Hippocampal formation (tissue), 2 donors: ENCODE measurements at regions not wholly inside any gene's neighbourhood (a gene's known extent, or its start where the extent isn't known, plus 50 kb on each side); places are given as distances from the start of the nearest gene placed in this dataset.
"Not testable (repeated sequence)": the region's sequence is repeated elsewhere in the genome, so short reads cannot be mapped to it uniquely, and the experiment has no call there.

ENCODE experiments used
- DNase-seq, 2 donors: peaks; one replicate each; lab custom pipeline; 2025; lab: John Stamatoyannopoulos, UW

DNA sequence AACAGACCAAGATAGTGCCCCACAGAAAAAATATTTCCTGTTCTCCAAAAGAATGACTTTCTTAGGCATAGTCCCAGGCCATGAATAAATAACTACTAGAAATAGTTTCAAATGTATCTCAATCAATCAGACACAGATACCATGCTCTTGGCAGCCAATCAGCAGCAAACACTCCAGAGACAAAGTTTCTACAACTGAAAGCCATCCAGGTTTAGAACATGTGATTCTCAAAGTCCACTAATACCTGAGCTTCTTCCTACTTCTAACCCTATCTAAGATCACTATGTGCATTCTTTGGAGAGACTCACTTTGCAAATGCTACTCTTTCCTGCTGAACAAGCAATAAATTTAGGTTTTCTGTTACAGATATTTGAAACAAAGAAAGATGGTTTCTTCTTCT is 425.8 kb upstream of the GRIN3A start:
- no peak for DNase-seq

DNA sequence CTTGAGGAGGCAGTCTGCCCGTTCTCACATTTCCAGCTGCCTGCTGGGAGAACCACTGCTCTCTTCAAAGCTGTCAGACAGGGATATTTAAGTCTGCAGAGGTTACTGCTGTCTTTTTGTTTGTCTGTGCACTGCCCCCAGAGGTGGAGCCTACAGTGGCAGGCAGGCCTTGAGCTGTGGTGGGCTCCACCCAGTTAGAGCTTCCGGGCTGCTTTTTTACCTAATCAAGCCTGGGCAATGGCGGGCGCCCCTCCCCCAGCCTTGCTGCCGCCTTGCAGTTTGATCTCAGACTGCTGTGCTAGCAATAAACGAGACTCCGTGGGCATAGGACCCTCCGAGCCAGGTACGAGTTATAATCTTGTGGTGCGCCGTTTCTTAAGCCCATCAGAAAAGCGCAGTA is 414.6 kb upstream of the GRIN3A start:
- DNase-seq, result not testable (repeated sequence)

DNA sequence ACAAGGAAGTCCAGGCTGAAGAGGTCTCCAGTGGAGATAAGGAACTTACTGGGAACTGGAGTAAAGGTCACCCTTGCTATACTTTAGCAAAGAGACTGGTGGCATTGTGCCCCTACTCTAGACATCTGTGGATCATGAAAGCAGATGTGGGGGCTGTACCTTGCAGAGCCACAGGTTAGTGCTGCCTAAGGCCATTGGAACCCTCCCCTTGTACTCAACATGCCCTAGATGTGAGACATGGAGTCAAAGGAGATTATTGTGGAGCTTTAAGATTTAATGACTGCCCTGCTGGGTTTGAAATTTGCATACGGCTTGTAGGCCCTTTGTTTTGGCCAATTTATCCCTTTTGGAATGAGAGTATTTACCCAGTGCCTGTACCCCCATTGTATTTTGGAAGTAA is 397.3 kb upstream of the GRIN3A start:
- no peak for DNase-seq

DNA sequence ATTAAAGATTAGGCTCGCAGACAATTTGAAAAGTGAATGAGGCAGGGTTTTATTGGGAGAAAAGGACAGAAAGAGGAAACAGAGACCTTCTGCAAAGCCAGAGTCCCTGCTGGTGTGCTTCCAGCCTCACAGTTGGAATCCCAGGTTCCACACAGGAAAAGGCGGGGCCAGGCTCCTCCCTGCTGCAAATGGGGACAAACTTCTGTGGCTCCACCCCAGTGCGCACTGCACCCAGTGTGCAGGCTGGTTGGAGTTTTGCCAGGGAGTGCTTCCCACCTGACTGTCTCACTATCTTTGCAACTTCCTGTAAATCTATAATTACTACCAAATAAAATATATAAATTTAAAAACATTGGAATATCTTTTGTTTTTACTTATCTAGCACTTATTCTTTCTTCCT is 386.0 kb upstream of the GRIN3A start:
- DNase-seq, result no peak

DNA sequence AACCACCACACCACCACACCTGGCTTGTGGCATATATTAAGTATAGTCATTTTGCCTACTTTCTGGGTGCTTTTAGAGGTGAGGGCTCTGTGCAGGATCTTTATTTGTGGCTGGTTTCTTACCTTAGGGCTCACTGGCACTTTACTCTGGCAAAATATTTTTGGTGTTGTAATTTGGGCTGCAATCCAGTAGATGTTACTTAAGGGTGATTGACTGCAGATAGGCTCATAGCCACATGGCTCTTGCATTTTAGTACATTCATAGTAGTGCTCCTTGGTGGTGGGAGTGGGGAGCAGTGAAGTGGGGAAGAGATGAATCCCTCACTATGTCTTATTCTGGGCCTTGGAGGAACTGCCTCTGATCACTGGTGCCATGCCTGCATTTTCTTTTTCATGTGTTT is 376.1 kb upstream of the GRIN3A start:
- DNase-seq, result no peak

DNA sequence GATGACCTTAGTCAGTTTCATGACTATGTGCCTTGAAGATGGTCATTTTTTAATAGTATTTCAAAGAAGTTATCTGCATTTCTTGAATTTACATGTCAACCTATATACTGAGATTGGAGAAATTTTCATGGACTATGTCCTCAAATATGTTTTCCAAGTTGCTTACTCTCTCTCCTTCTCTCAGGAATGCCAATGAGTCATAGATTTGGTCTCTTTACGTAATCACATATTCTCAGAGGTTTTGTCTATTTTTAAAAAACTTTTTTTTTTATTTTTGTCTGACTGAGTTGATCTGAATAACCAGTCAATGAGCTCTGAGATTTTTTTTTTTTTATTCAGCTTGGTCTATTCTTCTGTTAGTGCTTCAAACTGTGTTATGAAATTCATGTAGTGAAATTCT is 374.7 kb upstream of the GRIN3A start:
- no peak for DNase-seq

DNA sequence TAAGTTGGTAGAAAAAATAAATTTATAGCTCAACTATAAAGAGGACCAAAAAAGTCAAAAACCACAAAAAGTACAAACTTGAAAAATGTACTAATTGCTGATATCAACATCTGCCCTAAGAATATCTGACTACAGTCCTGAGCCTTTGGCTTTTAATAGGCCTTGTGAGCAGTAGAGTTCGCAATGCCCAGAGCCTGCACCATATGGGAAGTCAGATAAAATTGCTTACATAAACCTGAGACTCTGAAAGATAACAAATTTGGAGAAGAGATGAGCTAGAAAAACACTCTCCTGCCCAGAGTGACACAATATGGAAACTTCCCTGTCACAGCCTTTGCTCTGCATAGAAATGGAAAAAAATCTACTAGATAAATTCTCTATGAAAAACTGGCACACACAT is 368.0 kb upstream of the GRIN3A start:
- DNase-seq, result no peak

DNA sequence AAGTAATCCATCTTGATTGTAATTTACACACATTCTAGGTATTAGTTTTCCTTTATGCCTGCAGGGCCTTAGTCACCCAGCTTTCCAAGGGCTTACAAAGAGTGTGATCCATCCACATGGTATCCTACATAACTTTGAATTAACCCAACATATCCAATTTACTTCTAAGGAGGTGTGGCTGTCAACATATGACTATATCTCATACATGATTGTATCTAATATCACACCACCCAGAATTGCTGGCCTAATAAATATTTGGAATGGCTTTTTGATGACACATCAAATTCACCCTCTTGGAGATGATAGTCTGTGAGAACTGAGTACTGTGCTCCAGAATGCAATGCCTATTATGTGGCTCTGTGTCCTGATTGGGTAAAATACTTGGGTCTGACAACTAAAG is 363.3 kb upstream of the GRIN3A start:
- DNase-seq, result no peak

DNA sequence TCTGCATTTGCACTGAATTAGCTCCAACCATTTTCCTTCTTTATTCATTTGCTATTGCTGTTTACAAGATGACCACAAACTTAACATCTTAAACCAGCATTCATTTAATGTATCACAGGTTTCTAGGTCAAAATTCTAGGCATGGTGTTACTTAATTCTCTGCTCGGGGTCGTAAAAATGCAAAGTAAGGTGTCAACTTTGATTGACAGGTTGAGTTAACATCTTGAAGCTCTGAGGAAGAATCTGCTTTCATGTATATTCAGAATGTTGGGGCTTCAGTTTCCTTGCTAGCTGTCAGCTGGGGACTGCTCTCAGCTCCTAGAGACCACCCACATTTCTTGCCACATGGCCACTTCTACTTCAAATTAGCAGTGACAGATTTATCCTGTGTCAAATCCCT is 348.7 kb upstream of the GRIN3A start:
- no peak for DNase-seq

DNA sequence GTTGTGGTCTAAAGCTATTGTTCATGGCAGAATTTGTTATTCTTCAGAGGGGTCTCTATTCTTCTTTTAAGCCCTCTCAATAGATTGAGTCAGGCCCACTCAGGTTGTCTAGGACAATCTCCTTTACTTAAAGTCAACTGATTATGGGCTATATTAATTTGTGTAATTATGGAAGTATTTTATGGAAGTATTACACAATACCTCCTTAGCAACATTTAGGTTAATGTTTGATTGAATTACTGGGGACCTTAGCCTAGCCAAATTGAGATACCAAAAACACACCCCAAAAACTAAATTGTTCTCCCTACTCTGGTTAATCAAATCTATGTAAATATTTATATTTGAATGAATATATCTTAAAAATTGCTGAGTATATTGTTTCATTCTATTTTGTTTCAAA is 347.1 kb upstream of the GRIN3A start:
- DNase-seq, result no peak

DNA sequence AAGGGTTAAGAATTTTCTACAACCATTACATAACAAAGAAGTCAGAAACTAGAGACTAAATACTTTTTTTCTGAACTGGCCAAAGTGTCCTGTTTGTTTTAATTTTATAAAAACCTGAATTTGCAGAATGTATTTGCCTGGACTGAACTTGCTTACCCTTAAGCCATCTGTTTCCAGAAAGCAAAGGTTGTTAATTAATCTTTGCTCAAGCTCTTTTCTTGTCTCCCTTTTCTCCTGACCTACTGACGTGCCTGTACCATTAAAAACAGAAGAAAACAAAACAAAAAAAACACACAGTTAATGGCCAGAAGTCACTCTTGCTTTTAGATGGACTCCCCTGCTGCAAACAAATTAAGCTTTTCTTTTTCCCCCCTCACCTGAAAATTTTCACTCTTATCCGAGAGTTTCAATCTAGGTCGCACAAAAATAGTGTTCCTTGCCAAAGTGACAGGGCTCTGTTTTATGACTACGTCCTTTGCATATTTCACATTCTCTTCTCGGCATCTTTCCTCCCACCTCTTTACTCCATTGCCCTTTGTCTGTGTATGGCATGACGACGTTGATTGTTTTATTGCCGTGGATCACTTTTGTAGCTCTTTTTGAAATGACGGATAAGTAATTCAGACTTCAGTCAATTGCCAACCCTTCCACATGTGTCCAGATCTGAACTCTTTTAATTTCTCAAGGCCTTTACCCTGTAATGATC is 333.8 kb upstream of the GRIN3A start:
- no peak for DNase-seq

DNA sequence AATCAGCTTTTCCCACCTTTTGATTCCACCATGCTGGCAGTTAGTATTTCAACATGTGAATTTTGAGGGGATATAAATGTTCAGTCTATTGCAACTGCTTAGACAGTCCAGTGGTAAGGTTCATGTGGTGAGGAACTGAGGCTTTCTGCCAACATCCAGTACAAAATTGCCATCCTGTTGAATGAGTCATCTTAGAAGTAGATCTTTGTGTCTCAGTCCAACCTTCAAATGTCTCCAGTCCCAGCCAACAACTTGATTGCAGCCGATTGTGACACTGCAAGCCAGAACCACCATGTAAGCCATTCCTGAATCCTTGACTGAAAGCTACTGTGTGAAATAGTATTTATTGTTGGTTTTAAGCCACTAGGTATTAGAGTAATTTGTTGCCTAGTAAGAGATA is 331.5 kb upstream of the GRIN3A start:
- DNase-seq, result no peak

DNA sequence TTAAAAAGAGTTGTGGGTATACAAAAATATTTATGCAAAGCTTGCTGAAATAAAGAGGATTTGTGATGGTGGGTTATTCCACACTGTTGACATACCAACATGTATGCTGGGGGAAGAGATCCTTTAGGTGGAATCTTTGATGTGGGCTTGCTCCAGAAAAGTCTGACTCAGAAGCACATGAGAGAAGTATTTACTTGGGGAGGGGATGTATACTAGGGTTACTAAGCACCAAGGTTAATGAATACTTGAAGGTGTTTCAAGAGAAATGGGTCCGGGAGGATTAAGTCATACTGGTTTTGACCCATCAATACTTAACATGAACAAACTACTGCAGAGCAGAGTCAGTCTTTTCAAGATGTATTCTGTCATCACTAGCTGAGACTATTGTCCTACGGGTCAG is 316.4 kb upstream of the GRIN3A start:
- no peak for DNase-seq

DNA sequence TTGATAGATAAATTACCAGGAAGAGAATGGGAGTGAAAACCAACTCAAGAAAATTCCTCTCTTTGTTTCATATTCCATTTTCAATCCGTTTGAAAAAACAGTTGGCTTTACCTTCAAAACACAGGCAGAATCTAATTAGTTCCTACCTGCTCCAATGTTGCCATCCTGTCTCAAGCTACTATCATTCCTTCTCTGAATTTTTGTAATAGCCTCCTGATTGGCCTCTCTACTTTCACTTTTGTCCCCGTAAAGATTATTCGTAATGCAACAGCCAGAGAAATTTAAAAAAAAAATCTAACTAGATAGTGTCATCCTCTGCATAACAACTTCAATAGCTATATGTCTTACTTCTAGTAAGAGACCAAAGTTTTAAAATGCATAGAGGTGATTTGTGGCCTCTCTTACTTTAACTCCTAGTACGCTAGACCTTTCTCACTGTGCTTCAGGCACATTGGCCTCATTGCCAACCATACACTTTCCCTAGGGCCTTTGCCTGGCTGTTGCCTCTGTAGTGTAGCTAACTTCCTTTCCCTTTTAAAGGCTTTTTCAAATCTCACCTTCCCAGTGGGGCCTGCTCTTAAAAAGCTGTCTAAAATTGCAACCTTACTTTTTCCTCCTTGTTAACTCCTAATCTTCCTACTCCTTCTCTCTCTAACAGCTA is 311.3 kb upstream of the GRIN3A start:
- DNase-seq, result no peak

DNA sequence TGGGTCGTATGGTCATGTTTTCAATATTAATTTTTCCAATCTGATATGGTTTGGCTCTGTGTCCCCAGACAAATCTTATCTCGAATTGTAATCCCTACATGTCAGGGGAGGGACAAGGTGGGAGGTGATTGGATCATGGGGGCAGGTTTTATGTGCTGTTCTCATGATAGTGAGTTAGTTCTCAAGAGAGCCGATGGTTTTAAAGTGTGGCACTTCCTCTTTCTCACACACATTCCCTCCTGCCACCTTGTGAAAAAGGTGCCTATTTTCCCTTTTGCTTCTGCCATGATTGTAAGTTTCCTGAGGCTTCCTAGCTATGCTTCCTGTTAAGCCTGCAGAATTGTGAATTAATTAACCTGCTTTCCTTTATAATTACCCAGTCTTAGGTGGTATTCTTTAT is 309.1 kb upstream of the GRIN3A start:
- no peak for DNase-seq

DNA sequence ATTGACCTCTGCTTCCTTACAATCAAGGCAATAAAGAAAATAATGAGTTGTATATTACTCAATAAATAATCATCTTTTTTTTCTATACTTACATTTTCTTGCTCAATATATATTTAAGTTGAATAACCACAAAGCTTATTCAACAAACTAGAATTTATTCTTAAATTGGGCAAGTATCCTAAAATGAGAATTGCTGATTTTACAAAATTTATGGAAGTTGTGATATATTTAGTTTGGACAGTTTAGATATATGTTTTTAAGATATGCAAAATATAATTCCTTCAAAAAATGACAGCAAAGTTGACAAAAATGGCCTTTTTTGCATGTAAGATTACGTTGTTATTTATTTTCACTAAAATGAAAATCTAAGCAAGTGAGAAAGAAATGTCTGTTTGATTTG is 305.7 kb upstream of the GRIN3A start:
- no peak for DNase-seq

DNA sequence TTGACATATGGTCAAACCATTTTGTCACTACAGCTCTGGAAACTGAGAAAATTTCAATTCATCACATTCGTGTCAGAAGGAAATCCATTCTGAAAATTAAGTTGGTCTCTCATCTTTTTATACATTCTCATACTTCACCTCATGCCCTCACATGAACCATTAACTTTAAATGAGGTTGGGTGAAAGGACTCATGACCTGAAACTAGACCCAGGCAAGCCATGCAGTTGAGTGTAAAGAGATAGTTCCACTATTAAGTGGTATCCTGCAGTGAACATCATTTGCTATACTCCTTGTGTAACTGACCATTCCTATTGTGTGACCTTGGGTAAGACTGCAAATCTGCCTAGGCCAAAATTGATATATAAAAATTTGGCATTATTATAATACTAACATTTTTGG is 299.6 kb upstream of the GRIN3A start:
- DNase-seq, result no peak

DNA sequence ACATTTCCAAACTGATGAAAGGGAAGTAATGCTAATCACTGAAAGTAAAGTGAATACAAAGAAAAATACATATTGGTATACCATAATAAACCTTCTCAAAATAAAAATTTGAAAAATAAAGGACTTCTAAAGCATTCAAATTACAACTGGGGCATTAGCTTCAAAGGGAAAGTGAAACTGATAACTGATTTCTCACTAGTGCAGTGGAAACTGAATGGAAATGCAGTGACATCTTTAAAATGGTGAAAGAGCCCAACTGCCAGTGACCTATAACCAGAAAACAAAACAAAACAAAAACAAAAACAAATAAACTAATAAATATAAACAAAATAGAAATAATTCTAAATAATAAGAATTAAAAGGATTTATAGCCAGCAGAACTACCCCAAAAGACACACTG is 297.5 kb upstream of the GRIN3A start:
- DNase-seq, result no peak

DNA sequence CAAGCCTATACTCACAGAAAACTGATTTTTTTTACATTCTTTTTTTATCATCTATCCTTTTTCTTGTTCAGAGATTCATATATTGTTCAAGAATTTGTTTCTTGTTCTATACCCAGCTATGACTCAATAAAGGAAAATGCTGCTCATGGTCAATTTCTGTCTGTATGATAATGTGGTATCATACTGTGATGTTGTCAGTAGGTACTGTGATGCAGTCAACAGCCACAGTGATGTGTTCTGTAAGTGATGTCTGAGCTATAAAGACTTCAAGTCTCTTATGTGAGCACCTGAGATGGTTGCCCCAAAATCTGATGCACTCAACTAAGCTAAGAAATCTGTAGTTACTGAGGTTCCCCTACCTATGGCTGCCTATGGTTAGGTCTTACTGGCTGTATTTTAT is 294.2 kb upstream of the GRIN3A start:
- DNase-seq, result no peak

DNA sequence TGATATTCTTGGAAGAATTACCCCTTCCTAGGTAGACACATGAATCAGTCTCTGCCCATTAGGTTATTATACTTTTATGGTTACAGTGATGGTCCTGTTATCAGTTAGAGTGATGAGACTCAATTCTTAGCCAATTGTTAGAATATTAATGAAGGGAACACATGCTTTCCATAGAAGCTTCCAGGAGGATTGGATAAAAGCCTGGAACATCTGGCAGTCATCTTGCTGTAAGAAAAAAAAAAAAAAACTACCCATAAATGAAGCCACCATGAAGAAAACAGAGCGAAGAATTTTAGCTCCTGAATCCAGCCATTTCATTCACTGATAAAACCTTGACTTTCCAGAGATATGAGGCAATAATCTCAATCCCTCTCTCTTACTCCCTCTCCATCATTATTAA is 262.5 kb upstream of the GRIN3A start:
- no peak for DNase-seq

DNA sequence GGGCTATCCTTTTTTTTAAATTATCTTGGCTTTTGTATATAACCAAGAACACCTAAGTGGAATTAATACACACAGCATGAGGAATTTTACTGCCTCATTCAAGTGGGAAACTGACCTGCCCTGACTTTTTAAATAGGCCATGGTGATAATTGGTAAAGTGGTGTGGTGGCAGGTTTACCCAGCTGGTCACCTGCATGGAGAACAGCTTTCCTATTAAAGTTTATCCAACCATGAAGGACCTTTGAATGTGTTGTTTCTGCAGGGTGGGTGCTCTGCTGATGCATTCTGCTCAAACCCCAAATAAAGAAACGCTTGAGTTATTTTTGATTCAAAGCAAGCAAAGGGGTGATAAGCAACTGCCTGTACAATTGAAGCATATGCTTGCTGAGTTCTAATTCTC is 261.0 kb upstream of the GRIN3A start:
- no peak for DNase-seq

DNA sequence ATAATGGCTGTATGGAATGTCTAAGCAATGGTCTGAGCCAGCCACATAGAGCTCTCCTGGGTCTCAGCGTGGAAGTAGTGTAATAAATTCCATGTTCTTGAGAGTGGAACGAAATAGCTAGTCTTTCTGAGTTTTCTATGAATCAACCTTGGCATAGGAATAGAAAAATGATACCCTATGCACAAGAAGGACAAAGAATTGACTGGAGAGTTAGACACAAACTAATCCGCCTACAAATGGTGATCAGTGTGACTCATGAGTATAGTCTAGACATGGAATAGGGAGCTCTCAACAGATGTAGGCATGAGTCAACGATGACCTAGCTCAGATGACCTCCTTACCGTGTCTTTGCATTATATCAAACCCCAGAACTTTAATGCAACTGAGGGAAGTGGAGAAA is 256.8 kb upstream of the GRIN3A start:
- DNase-seq, result no peak

DNA sequence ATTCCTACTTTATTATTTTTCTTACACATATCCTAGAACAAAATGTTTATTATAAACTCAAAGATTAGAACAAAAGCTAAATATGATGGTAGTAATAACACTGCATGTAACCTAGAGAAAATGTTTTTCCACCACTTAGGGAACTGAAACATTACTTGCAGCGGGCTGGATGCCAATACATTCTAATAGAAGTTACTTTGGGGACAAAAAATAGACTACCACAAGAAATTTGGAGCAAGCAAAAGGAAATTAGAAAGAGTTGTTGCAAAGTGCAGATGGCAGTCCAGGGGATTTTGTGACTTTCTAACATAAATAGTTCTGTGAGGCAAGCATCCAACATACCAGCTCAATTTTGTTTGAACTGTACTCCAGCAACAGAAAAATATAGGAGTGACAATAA is 255.3 kb upstream of the GRIN3A start:
- DNase-seq, result no peak

DNA sequence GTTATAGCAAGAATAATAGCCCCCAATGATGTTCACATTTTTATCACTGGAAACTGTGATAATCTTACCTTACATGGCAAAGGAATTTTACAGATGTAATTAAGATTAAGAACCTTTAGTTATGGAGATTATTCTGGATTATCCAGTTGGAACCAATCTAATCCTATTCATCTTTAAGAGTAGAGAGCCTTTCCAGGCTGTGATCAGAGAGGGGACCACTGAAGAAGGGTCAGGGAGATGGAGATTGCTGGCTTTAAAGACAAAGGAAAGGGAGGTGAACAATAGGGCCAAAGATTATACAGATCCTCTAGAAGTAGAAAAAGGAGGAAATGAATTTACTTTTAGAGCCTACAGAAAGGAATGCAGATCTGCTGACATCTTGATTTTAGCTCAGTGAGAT is 253.5 kb upstream of the GRIN3A start:
- DNase-seq, result no peak
